A673 (cell line): ENCODE measurements at regions not wholly inside any gene's neighbourhood (a gene's known extent, or its start where the extent isn't known, plus 50 kb on each side); places are given as distances from the start of the nearest gene placed in this dataset.
A peak's percentile ranks its signal among the peaks of the same experiment; 100 is the strongest.

ENCODE experiments used
- BruUV-seq: library from RNA; stranded (reverse); fragments of 400-500 nt; replicated peaks from 2 replicates; lab custom pipeline; 2021; lab: Mats Ljungman, UMichigan
- CTCF ChIA-PET: fragments of 300-600 bp; sonication (Branson Sonifier 250); formaldehyde crosslinking; loops from one replicate; lab custom pipeline; 2022; ENCODE audit warnings: antibody characterized with exemption; lab: Charles Lee
- POLR2A ChIA-PET: fragments of 300-600 bp; sonication (Branson Sonifier 250); formaldehyde crosslinking; loops from one replicate; lab custom pipeline; 2022; ENCODE audit warnings: antibody characterized with exemption; ENCODE audit not compliant: low non-redundant PET; lab: Charles Lee
- DNase-seq: peaks from one replicate; pipeline ENCODE4 v3.0.0-alpha.2; 2015; ENCODE audit warnings: low spot score
- H3K27ac ChIP-seq: fragments of 200-600 bp; sonication (generic); 2 replicates; pipeline ENCODE4 v1.5.1; 2016; ENCODE audit warnings: mixed run types, low read depth, mild to moderate bottlenecking, mixed read lengths, antibody characterized with exemption, low read length; ENCODE audit not compliant: poor library complexity, severe bottlenecking
- H3K27me3 ChIP-seq: fragments of 200-600 bp; sonication (generic); replicated peaks from 2 replicates; pipeline ENCODE4 v1.6.1; 2017; ENCODE audit warnings: mixed run types, low read depth, mild to moderate bottlenecking, mixed read lengths, antibody characterized with exemption, low read length; ENCODE audit not compliant: insufficient read depth, poor library complexity
- H3K36me3 ChIP-seq: fragments of 200-600 bp; sonication (generic); 2 replicates; pipeline ENCODE4 v1.6.1; 2016; ENCODE audit warnings: mixed run types, mild to moderate bottlenecking, mixed read lengths, antibody characterized with exemption, low read length; ENCODE audit not compliant: insufficient read depth, poor library complexity, severe bottlenecking
- H3K4me1 ChIP-seq: fragments of 200-600 bp; sonication (generic); 2 replicates; pipeline ENCODE4 v1.6.1; 2017; ENCODE audit warnings: mixed run types, mild to moderate bottlenecking, mixed read lengths, antibody characterized with exemption, low read length; ENCODE audit not compliant: insufficient read depth, poor library complexity, severe bottlenecking
- H3K4me3 ChIP-seq: fragments of 200-600 bp; sonication (generic); 2 replicates; pipeline ENCODE4 v1.5.1; 2016; ENCODE audit warnings: low read depth, mixed run types, mild to moderate bottlenecking, mixed read lengths, low read length; ENCODE audit not compliant: poor library complexity, severe bottlenecking
- H3K9me3 ChIP-seq: fragments of 200-600 bp; sonication (generic); 2 replicates; pipeline ENCODE4 v1.6.1; 2016; ENCODE audit warnings: mixed run types, low read depth, mild to moderate bottlenecking, mixed read lengths, antibody characterized with exemption, low read length; ENCODE audit not compliant: poor library complexity, severe bottlenecking
- CTCF ChIP-seq: fragments of 300-800, 200-600 bp; sonication (generic); conservative IDR thresholded peaks from 2 replicates; pipeline ENCODE4 v1.5.1; 2017; ENCODE audit warnings: low read depth, mild to moderate bottlenecking, antibody characterized with exemption, low read length, moderate library complexity, mixed read lengths
- EZH2 ChIP-seq: fragments of 200-600 bp; sonication (generic); IDR thresholded peaks from 2 replicates; pipeline ENCODE4 v1.6.1; 2017; ENCODE audit warnings: borderline replicate concordance, low read depth, mild to moderate bottlenecking, mixed read lengths, antibody characterized with exemption, low read length; ENCODE audit not compliant: poor library complexity, severe bottlenecking
- intact Hi-C: fragments of 100-400 bp; cut with micrococcal nuclease; formaldehyde crosslinking; loops from one replicate; pipeline ENCODE4 v1.10.0; 2022; ENCODE audit not compliant: unreplicated experiment

GRCh38 chr10:106089855-106090254 lies 1074.7 kb downstream of the SORCS1 start:
- Histone ChIP-seq H3K27ac (no peak overlapping the region), H3K4me3 (no peak overlapping the region), H3K36me3 (no peaks in the 10 kb centered on the region), H3K9me3 (no peaks in the 10 kb centered on the region), H3K4me1 (no peaks in the 10 kb centered on the region), H3K27me3 (no peaks in the 10 kb centered on the region)
- no peak for DNase-seq
- no TSS peak for BruUV-seq
- CTCF ChIA-PET = no interaction called here
- intact Hi-C loops = no loop called here
- POLR2A ChIA-PET = no interaction called here
- no peak for TF ChIP-seq EZH2

- Histone ChIP-seq H3K27me3 (no peaks in the 10 kb centered on the region), H3K36me3 (no peaks in the 10 kb centered on the region), H3K27ac (no peak overlapping the region), H3K4me3 (no peak overlapping the region), H3K4me1 (no peaks in the 10 kb centered on the region), H3K9me3 (no peaks in the 10 kb centered on the region)
- 0 out of 2 replicates have a peak, but pooled peaks have one; percentile 11 for TF ChIP-seq CTCF
- TF ChIP-seq EZH2 = no peak
- DNase-seq = no peak
- BruUV-seq = no TSS peak
- intact Hi-C loops = no loop called here
- CTCF ChIA-PET = no interaction called here
- POLR2A ChIA-PET = no interaction called here
Measured at GRCh38 chr10:106086391-106086790, 1078.1 kb downstream of the SORCS1 start.

- TF ChIP-seq CTCF (no peak), EZH2 (no peak)
- H3K36me3 ChIP-seq = no peaks in the 10 kb centered on the region
Measured at GRCh38 chr10:106083572-106083971, 1080.9 kb downstream of the SORCS1 start.

GRCh38 chr10:106082865-106083264 lies 1081.6 kb downstream of the SORCS1 start:
- no peaks in the 10 kb centered on the region for H3K36me3 ChIP-seq
- TF ChIP-seq CTCF = no peak
- TF ChIP-seq EZH2 = no peak
- H3K4me1 ChIP-seq = no peaks in the 10 kb centered on the region
- H3K9me3 ChIP-seq = no peaks in the 10 kb centered on the region
- BruUV-seq = no TSS peak
- ChIA-PET CTCF (no interaction called here), POLR2A (no interaction called here)
- H3K27me3 ChIP-seq = no peaks in the 10 kb centered on the region
- intact Hi-C loops = no loop called here
- no peak overlapping the region for H3K27ac ChIP-seq
- H3K4me3 ChIP-seq = no peak overlapping the region
- peak; percentile 4 for DNase-seq

More at GRCh38 chr10:106083572-106083971, 1080.9 kb downstream of the SORCS1 start:
- intact Hi-C loops = no loop called here
- ChIA-PET CTCF (no interaction called here), POLR2A (no interaction called here)
- Histone ChIP-seq H3K27me3 (no peaks in the 10 kb centered on the region), H3K4me1 (no peaks in the 10 kb centered on the region), H3K9me3 (no peaks in the 10 kb centered on the region), H3K27ac (no peak overlapping the region), H3K4me3 (no peak overlapping the region)
- DNase-seq = no peak
- BruUV-seq = no TSS peak
